ENCODE measurements at regions not wholly inside any gene's neighbourhood (a gene's known extent, or its start where the extent isn't known, plus 50 kb on each side); places are given as distances from the start of the nearest gene placed in this dataset.

GRCh38 chr13:73918691-73919090, 215.5 kb downstream of the KLF12 start:
- TF ChIP-seq CTCF (conservative IDR thresholded peaks at IDR 0.05; ENCODE audit: low read length) = no peak
- no peak for TF ChIP-seq EZH2phosphoT487 (IDR thresholded peaks at IDR 0.05; ENCODE audit: borderline replicate concordance, low read depth, low read length)
